ENCODE measurements at regions not wholly inside any gene's neighbourhood (a gene's known extent, or its start where the extent isn't known, plus 50 kb on each side); places are given as distances from the start of the nearest gene placed in this dataset.

- DNase-seq = no peak
Measured at GRCh38 chr12:25752710-25753309, 199.7 kb upstream of the LMNTD1 start.

GRCh38 chr12:25755136-25755970, 202.3 kb upstream of the LMNTD1 start:
- DNase-seq = no peak

GRCh38 chr12:25755971-25756260, 202.6 kb upstream of the RASSF8 start:
- no peak for DNase-seq

GRCh38 chr12:25757037-25757665, 201.3 kb upstream of the RASSF8 start:
- DNase-seq = no peak

- DNase-seq = no peak
Measured at GRCh38 chr12:25759752-25760151, 198.7 kb upstream of the RASSF8 start.

GRCh38 chr12:25761356-25761755, 197.1 kb upstream of the RASSF8 start:
- no peak for DNase-seq

GRCh38 chr12:25764409-25764808, 194.1 kb upstream of the RASSF8 start:
- DNase-seq = no peak

GRCh38 chr12:25764892-25765291, 193.6 kb upstream of the RASSF8 start:
- DNase-seq = no peak

- no peak for DNase-seq
Measured at GRCh38 chr12:25767606-25768005, 190.9 kb upstream of the RASSF8 start.

- no peak for DNase-seq
Measured at GRCh38 chr12:25768151-25768550, 190.3 kb upstream of the RASSF8 start.

GRCh38 chr12:25769082-25769945, 189.2 kb upstream of the RASSF8 start:
- DNase-seq = no peak

- no peak for DNase-seq
Measured at GRCh38 chr12:25771041-25771440, 187.4 kb upstream of the RASSF8 start.

- DNase-seq = no peak
Measured at GRCh38 chr12:25771476-25771875, 187.0 kb upstream of the RASSF8 start.

- DNase-seq = no peak
Measured at GRCh38 chr12:25775968-25776367, 182.5 kb upstream of the RASSF8 start.

- no peak for DNase-seq
Measured at GRCh38 chr12:25780771-25781170, 177.7 kb upstream of the RASSF8 start.

GRCh38 chr12:25781232-25781631, 177.2 kb upstream of the RASSF8 start:
- no peak for DNase-seq

GRCh38 chr12:25783566-25783965, 174.9 kb upstream of the RASSF8 start:
- no peak for DNase-seq

- peak in 1 of 51 donors; percentile 5 for DNase-seq
Measured at GRCh38 chr12:25784669-25785068, 173.8 kb upstream of the RASSF8 start.

- DNase-seq = no peak
Measured at GRCh38 chr12:25785134-25785533, 173.3 kb upstream of the RASSF8 start.

GRCh38 chr12:25787701-25788100, 170.8 kb upstream of the RASSF8 start:
- no peak for DNase-seq

GRCh38 chr12:25788707-25789442, 169.6 kb upstream of the RASSF8 start:
- DNase-seq = no peak
